ENCODE measurements at regions not wholly inside any gene's neighbourhood (a gene's known extent, or its start where the extent isn't known, plus 50 kb on each side); places are given as distances from the start of the nearest gene placed in this dataset.

- H3K27me3 ChIP-seq (replicated peaks; ENCODE audit: insufficient read depth) = no peaks in the 10 kb centered on the region
- intact Hi-C loops (cut with DNase I) = no loop called here
- no peak overlapping the region for H3K4me3 ChIP-seq
- no peaks in the 10 kb centered on the region for H3K9me3 ChIP-seq
- no peak for DNase-seq (ENCODE audit: low spot score)
- TF ChIP-seq POLR2A (IDR thresholded peaks at IDR 0.05) (no peak), CTCF (IDR thresholded peaks at IDR 0.05) (no peak), POLR2AphosphoS5 (IDR thresholded peaks at IDR 0.05) (no peak)
- no peaks in the 10 kb centered on the region for H3K4me1 ChIP-seq (replicated peaks)
- H3K36me3 ChIP-seq = no peaks in the 10 kb centered on the region
- 79% methylated on average over 5 of the region's 5 CpGs for WGBS
- no peak overlapping the region for H3K27ac ChIP-seq
These were observed 1558.2 kb upstream of the PCDH20 start for GRCh38 chr13:62973804-62974203.

DNA sequence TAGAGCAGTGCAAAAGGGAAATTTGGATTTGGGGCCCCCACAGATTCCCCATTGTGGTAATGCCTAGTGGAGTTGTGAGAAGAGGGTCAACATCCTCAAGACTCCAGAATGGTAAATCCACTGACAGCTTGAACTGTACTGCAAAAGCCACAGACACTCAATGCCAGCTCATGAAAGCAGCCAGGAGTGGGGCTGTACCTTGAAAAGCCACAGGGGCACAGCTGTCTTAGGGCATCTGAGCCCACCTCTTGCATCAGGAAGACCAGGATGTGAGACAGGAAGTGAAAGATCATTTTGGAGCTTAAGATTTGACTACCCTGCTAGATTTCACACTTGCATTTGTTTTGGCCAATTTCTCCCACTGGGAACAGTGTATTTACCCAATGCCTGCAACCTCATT lies 1548.9 kb upstream of the PCDH20 start:
- H3K4me3 ChIP-seq = no peak overlapping the region
- TF ChIP-seq POLR2A (IDR thresholded peaks at IDR 0.05) (no peak), CTCF (IDR thresholded peaks at IDR 0.05) (no peak), POLR2AphosphoS5 (IDR thresholded peaks at IDR 0.05) (no peak)
- DNase-seq (ENCODE audit: low spot score) = no peak

DNA sequence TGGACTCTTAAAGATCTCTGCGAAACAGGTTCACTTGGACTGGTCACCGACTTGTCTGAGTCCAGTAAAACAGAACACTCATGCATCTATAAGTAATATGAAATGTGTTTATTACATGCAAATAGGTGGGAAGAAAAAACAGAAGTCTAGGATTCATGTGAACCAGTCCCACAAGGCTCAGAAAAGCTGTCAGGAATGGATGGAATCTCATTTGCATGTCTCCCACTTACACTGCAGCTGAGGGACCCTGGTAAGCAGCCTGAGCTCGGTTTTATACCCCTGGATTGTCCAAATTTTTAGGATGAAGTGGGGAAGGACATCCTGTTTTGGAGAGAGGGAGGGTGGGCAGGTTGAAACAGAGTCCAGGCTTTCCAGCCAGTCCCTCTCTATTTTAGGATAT lies 1545.1 kb upstream of the PCDH20 start:
- no peak for TF ChIP-seq CTCF (IDR thresholded peaks at IDR 0.05)
- TF ChIP-seq POLR2A (IDR thresholded peaks at IDR 0.05) = no peak
- no peak for TF ChIP-seq POLR2AphosphoS5 (IDR thresholded peaks at IDR 0.05)
- intact Hi-C loops (cut with DNase I) = no loop called here

More for the DNA sequence above, 1548.9 kb upstream of the PCDH20 start:
- no peaks in the 10 kb centered on the region for H3K27me3 ChIP-seq (replicated peaks; ENCODE audit: insufficient read depth)
- H3K4me1 ChIP-seq (replicated peaks) = no peaks in the 10 kb centered on the region
- H3K27ac ChIP-seq = no peak overlapping the region
- intact Hi-C loops (cut with DNase I) = no loop called here
- no peaks in the 10 kb centered on the region for H3K9me3 ChIP-seq
- no peaks in the 10 kb centered on the region for H3K36me3 ChIP-seq

DNA sequence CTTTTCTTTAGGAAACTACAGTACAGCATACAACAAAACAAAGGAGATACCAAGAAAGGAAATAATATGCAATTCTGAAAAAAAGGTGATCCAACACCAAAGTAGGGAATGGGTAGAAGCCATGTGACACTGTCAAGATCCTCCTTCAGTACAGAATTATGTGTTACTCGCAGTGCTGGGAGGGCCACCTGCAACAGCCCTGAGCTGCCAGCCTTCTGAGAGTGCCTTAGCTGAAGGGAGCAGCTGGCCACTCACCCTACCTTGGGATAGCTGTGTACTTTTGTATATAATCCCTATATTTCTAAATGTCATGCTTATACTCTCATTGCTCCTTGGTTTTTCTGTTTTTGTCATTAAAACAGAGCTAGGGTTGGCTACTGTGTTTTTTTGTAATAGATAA lies 1518.2 kb upstream of the PCDH20 start:
- no peak overlapping the region for H3K4me3 ChIP-seq
- intact Hi-C loops (cut with DNase I) = no loop called here
- WGBS = 57% methylated on average over 1 of the region's 1 CpG
- no peaks in the 10 kb centered on the region for H3K27me3 ChIP-seq (replicated peaks; ENCODE audit: insufficient read depth)
- DNase-seq (ENCODE audit: low spot score) = no peak
- H3K27ac ChIP-seq = no peak overlapping the region
- no peaks in the 10 kb centered on the region for H3K36me3 ChIP-seq
- H3K9me3 ChIP-seq = no peaks in the 10 kb centered on the region
- TF ChIP-seq CTCF (IDR thresholded peaks at IDR 0.05) (no peak), POLR2AphosphoS5 (IDR thresholded peaks at IDR 0.05) (no peak), POLR2A (IDR thresholded peaks at IDR 0.05) (no peak)
- no peaks in the 10 kb centered on the region for H3K4me1 ChIP-seq (replicated peaks)

More for the DNA sequence above, 1545.1 kb upstream of the PCDH20 start:
- Histone ChIP-seq H3K4me3 (no peak overlapping the region), H3K27ac (no peak overlapping the region), H3K27me3 (replicated peaks; ENCODE audit: insufficient read depth) (no peaks in the 10 kb centered on the region), H3K4me1 (replicated peaks) (no peaks in the 10 kb centered on the region), H3K9me3 (no peaks in the 10 kb centered on the region), H3K36me3 (no peaks in the 10 kb centered on the region)
- 69% methylated on average over 3 of the region's 3 CpGs for WGBS
- DNase-seq (ENCODE audit: low spot score) = no peak

DNA sequence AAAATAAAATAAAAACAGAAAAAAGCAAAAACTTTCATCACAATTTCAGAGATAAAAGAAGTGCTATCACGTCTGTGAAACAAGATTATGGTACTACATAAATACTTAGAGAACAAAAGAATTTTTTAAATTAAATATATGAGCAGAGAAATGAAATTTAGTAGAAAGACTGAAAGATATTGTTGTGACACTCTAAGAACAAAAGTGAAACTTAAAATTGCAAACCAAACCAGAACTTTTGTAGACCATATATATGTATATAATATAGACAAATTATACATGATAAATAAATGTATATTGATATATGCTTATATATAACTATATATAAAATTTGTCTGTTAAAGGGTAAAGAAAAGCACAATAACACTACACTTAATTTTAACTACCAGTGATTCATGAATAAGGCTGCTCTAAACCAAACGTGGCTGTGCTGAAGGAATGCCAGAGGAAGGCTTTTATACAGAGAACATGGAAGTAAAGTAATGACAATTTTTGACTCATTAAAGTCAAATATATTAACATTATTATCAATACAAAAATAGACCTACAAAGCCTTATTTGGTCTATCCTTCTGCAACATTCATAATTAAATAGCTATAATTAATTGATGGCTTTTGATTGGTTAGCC lies 1516.7 kb upstream of the PCDH20 start:
- Histone ChIP-seq H3K4me1 (replicated peaks) (no peaks in the 10 kb centered on the region), H3K27me3 (replicated peaks; ENCODE audit: insufficient read depth) (no peaks in the 10 kb centered on the region), H3K9me3 (no peaks in the 10 kb centered on the region), H3K27ac (no peak overlapping the region), H3K4me3 (no peak overlapping the region), H3K36me3 (no peaks in the 10 kb centered on the region)
- 21% methylated on average over 2 of the region's 2 CpGs for WGBS
- no peak for DNase-seq (ENCODE audit: low spot score)
- TF ChIP-seq POLR2AphosphoS5 (IDR thresholded peaks at IDR 0.05) (no peak), POLR2A (IDR thresholded peaks at IDR 0.05) (no peak), CTCF (IDR thresholded peaks at IDR 0.05) (no peak)
- intact Hi-C loops (cut with DNase I) = no loop called here

Data from prostate gland (tissue), 2 donors.